Body of pancreas (tissue), 4 donors: ENCODE measurements at regions not wholly inside any gene's neighbourhood (a gene's known extent, or its start where the extent isn't known, plus 50 kb on each side); places are given as distances from the start of the nearest gene placed in this dataset.

Source experiments
- ATAC-seq: fragments of 150-250 bp; one replicate; pipeline ENCODE4 v1.9.1; 2016
- DNase-seq, 4 donors: peaks; one replicate each; pipeline ENCODE4 v3.0.0-alpha.2; 2019
- H3K27ac ChIP-seq, 4 donors: fragments of 200-600 bp; sonication (generic); 1 replicate in 3 of 4; 2 replicates in 1 of 4; pipeline versions ENCODE4 v1.5.1 to v1.6.1; 2016 to 2019; ENCODE audit warnings: mild to moderate bottlenecking in 1 of 4, mixed read lengths in 1 of 4, moderate library complexity in 1 of 4
- H3K27me3 ChIP-seq, 2 donors: fragments of 200-600 bp; sonication (generic); one replicate each; pipeline ENCODE4 v1.6.0; 2016; ENCODE audit warnings: mild to moderate bottlenecking in 1 of 2
- H3K36me3 ChIP-seq, 2 donors: fragments of 200-600 bp; sonication (generic); replicated peaks in 1 of 2; 2 replicates each; pipeline ENCODE4 v1.5.1; 2016; ENCODE audit warnings: low read depth in 2 of 2; ENCODE audit not compliant: insufficient read depth in 1 of 2
- H3K4me1 ChIP-seq: fragments of 200-600 bp; sonication (generic); one replicate; pipeline ENCODE4 v1.6.0; 2016
- H3K4me3 ChIP-seq, 2 donors: fragments of 200-600 bp; sonication (generic); 1 replicate in 1 of 2; 2 replicates in 1 of 2; pipeline ENCODE4 v1.5.1; 2016 to 2019
- H3K9me3 ChIP-seq, 3 donors: fragments of 200-600 bp; sonication (generic); 1 replicate in 2 of 3; 2 replicates in 1 of 3; pipeline ENCODE4 v1.5.1; 2016
- CTCF ChIP-seq, 7 experiments: fragments of 450-650 bp in 4 of 7; fragments of 200-600 bp in 3 of 7; sonication (generic) in 3 of 7; IDR thresholded peaks; one replicate each; pipeline ENCODE4 v1.5.1; 2016 to 2019; ENCODE audit warnings: antibody characterized with exemption in 7 of 7
- POLR2A ChIP-seq, 3 donors: fragments of 450-650 bp; IDR thresholded peaks; one replicate each; pipeline ENCODE4 v1.6.1; 2016; ENCODE audit warnings: antibody characterized with exemption in 3 of 3, mild to moderate bottlenecking in 2 of 3
- WGBS, 2 donors: methylation state at CpG; one replicate each; pipeline ENCODE4 v1.1.5; 2017; 5-methylcytosine and 5-hydroxymethylcytosine counted together
- intact Hi-C: fragments of 100-400 bp; cut with DNase I; formaldehyde crosslinking; loops from one replicate; pipeline ENCODE4 v1.15.1; 2023

GRCh38 chr18:76685860-76686259, 136.5 kb upstream of the ZNF236 start:
- H3K36me3 ChIP-seq, result no peaks in the 10 kb centered on the region
- DNase-seq (no peak), ATAC-seq (no peak)
- peaks cover 0 to 6% of the 10 kb centered on the region in 2 donors for H3K27me3 ChIP-seq
- H3K4me1 ChIP-seq, result peaks cover 5% of the 10 kb centered on the region
- 78 to 82% methylated on average over 5 to 8 of the region's 8 CpGs for WGBS, 2 donors
- TF ChIP-seq POLR2A (IDR thresholded peaks at IDR 0.05), result no peak
- TF ChIP-seq CTCF (IDR thresholded peaks at IDR 0.05), result no peak
- intact Hi-C loops, result loop anchor here (5.0 kb wide), 1 partner anchor 284 kb away; no protein-coding TSS in a partner anchor
- H3K27ac ChIP-seq, result no peak overlapping the region
- no peaks in the 10 kb centered on the region for H3K9me3 ChIP-seq
- no peak overlapping the region for H3K4me3 ChIP-seq

GRCh38 chr18:76685402-76685801, 137.0 kb upstream of the ZNF236 start:
- H3K27me3 ChIP-seq, result peaks cover 0 to 6% of the 10 kb centered on the region in 2 donors
- H3K4me1 ChIP-seq, result peaks cover 5% of the 10 kb centered on the region
- intact Hi-C loops, result loop anchor here (5.0 kb wide), 1 partner anchor 283 kb away; no protein-coding TSS in a partner anchor
- TF ChIP-seq CTCF (IDR thresholded peaks at IDR 0.05) (no peak), POLR2A (IDR thresholded peaks at IDR 0.05) (no peak)
- 61 to 73% methylated on average over 7 of the region's 7 CpGs for WGBS, 2 donors
- no peak for ATAC-seq
- H3K36me3 ChIP-seq, result no peaks in the 10 kb centered on the region
- no peaks in the 10 kb centered on the region for H3K9me3 ChIP-seq
- no peak overlapping the region for H3K27ac ChIP-seq
- DNase-seq, result no peak
- no peak overlapping the region for H3K4me3 ChIP-seq

- no peaks in the 10 kb centered on the region for H3K9me3 ChIP-seq
- intact Hi-C loops, result no loop called here
- H3K4me1 ChIP-seq, result peaks cover 5% of the 10 kb centered on the region
- ATAC-seq, result no peak
- DNase-seq, result no peak
- TF ChIP-seq POLR2A (IDR thresholded peaks at IDR 0.05), result no peak
- no peak for TF ChIP-seq CTCF (IDR thresholded peaks at IDR 0.05)
- H3K36me3 ChIP-seq, result no peaks in the 10 kb centered on the region
- H3K4me3 ChIP-seq, result no peak overlapping the region
- no peak overlapping the region for H3K27ac ChIP-seq
- peaks cover 0 to 6% of the 10 kb centered on the region in 2 donors for H3K27me3 ChIP-seq
- 58% methylated on average over 16 of the region's 16 CpGs; no CpG with 5 or more reads in 1 of the 2 donors for WGBS, 2 donors
Measured at GRCh38 chr18:76684265-76684664, 138.1 kb upstream of the ZNF236 start.

GRCh38 chr18:76679945-76680344, 142.4 kb upstream of the ZNF236 start:
- H3K4me1 ChIP-seq, result no peaks in the 10 kb centered on the region
- intact Hi-C loops, result no loop called here
- H3K27me3 ChIP-seq, result no peaks in the 10 kb centered on the region
- WGBS, 2 donors, result 67 to 77% methylated on average over 8 of the region's 8 CpGs
- H3K4me3 ChIP-seq, result no peak overlapping the region
- no peak for TF ChIP-seq POLR2A (IDR thresholded peaks at IDR 0.05)
- TF ChIP-seq CTCF (IDR thresholded peaks at IDR 0.05), result no peak
- no peaks in the 10 kb centered on the region for H3K9me3 ChIP-seq
- no peak overlapping the region for H3K27ac ChIP-seq
- DNase-seq (no peak), ATAC-seq (no peak)
- no peaks in the 10 kb centered on the region for H3K36me3 ChIP-seq

GRCh38 chr18:76679259-76679658, 143.1 kb upstream of the ZNF236 start:
- no peaks in the 10 kb centered on the region for H3K36me3 ChIP-seq
- no peak overlapping the region for H3K4me3 ChIP-seq
- no peaks in the 10 kb centered on the region for H3K27me3 ChIP-seq
- 53 to 76% methylated on average over 6 to 7 of the region's 7 CpGs for WGBS, 2 donors
- TF ChIP-seq POLR2A (IDR thresholded peaks at IDR 0.05), result no peak
- no peak for TF ChIP-seq CTCF (IDR thresholded peaks at IDR 0.05)
- ATAC-seq (no peak), DNase-seq (no peak)
- H3K27ac ChIP-seq, result no peak overlapping the region
- intact Hi-C loops, result no loop called here
- H3K4me1 ChIP-seq, result no peaks in the 10 kb centered on the region
- no peaks in the 10 kb centered on the region for H3K9me3 ChIP-seq
